Astrocyte of the spinal cord (primary cell): ENCODE measurements at regions not wholly inside any gene's neighbourhood (a gene's known extent, or its start where the extent isn't known, plus 50 kb on each side); places are given as distances from the start of the nearest gene placed in this dataset.

Source experiments
- DNase-seq: peaks from one replicate; pipeline ENCODE4 v3.0.0; 2011; ENCODE audit warnings: low read depth, low spot score
- H3K4me3 ChIP-seq: 2 replicates; pipeline ENCODE4 v1.5.1; 2011; ENCODE audit warnings: low read depth, mild to moderate bottlenecking, low read length, moderate library complexity
- in situ Hi-C: cut with HindIII; loops from 2 replicates; pipeline ENCODE4 v1.10.0; 2017; ENCODE audit warnings: low sequenced_read_pairs
- TF ChIP-seq, protein P1 (sequence below): IDR thresholded peaks from 2 replicates; pipeline ENCODE4 v1.5.1; 2012; ENCODE audit warnings: low read depth, mild to moderate bottlenecking, low read length, inconsistent platforms

- DNase-seq: no peak
- TF ChIP-seq, protein P1, sequence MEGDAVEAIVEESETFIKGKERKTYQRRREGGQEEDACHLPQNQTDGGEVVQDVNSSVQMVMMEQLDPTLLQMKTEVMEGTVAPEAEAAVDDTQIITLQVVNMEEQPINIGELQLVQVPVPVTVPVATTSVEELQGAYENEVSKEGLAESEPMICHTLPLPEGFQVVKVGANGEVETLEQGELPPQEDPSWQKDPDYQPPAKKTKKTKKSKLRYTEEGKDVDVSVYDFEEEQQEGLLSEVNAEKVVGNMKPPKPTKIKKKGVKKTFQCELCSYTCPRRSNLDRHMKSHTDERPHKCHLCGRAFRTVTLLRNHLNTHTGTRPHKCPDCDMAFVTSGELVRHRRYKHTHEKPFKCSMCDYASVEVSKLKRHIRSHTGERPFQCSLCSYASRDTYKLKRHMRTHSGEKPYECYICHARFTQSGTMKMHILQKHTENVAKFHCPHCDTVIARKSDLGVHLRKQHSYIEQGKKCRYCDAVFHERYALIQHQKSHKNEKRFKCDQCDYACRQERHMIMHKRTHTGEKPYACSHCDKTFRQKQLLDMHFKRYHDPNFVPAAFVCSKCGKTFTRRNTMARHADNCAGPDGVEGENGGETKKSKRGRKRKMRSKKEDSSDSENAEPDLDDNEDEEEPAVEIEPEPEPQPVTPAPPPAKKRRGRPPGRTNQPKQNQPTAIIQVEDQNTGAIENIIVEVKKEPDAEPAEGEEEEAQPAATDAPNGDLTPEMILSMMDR: no peak
- no peak overlapping the region for H3K4me3 ChIP-seq
- in situ Hi-C loops: no loop called here
Observed at GRCh38 chr9:81237565-81238231, 451.6 kb downstream of the TLE1 start.

GRCh38 chr9:81234924-81235610 is 454.3 kb downstream of the TLE1 start:
- TF ChIP-seq, protein P1: no peak
- in situ Hi-C loops: no loop called here
- no peak for DNase-seq
- no peak overlapping the region for H3K4me3 ChIP-seq

DNA sequence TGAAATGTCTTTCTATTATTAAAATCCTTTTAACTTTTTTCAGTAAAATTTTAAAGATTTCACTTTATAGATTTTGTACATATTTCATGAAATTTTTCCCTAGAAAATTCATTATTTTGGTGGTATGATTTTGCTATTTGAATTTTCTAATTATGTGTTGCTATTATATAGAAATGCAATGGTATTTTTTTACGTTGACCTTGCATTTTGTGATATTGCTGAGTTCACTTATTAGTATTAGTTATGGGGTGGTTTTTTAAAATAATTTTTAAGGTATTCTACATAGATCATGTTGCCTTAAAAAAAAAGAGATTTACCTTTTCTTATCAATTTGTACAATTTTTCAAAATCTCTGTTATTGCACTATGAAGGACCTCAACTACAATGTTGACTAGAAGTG is 458.3 kb downstream of the TLE1 start:
- in situ Hi-C loops: no loop called here
- no peak for DNase-seq
- TF ChIP-seq, protein P1: no peak
- no peak overlapping the region for H3K4me3 ChIP-seq

- in situ Hi-C loops: no loop called here
- TF ChIP-seq, protein P1: no peak
Observed at GRCh38 chr9:81227507-81228245, 461.7 kb downstream of the TLE1 start.

GRCh38 chr9:81225596-81225995 is 463.8 kb downstream of the TLE1 start:
- H3K4me3 ChIP-seq: no peak overlapping the region
- TF ChIP-seq, protein P1: no peak
- no peak for DNase-seq
- in situ Hi-C loops: no loop called here

More at GRCh38 chr9:81227507-81228245, 461.7 kb downstream of the TLE1 start:
- H3K4me3 ChIP-seq: no peak overlapping the region
- DNase-seq: no peak

- DNase-seq: no peak
- in situ Hi-C loops: no loop called here
- H3K4me3 ChIP-seq: no peak overlapping the region
- TF ChIP-seq, protein P1: no peak
Observed at GRCh38 chr9:81224166-81225081, 464.9 kb downstream of the TLE1 start.
